ENCODE measurements at regions not wholly inside any gene's neighbourhood (a gene's known extent, or its start where the extent isn't known, plus 50 kb on each side); places are given as distances from the start of the nearest gene placed in this dataset.
"Not testable (repeated sequence)": the region's sequence is repeated elsewhere in the genome, so short reads cannot be mapped to it uniquely, and the experiment has no call there.

GRCh38 chr21:15614766-15615165 lies 115.0 kb upstream of the USP25 start:
- Histone ChIP-seq H3K36me3 (ENCODE audit: control insufficient read depth, insufficient read depth, low read length) (no peaks in the 10 kb centered on the region), H3K9me3 (ENCODE audit: control insufficient read depth, low read depth, low read length) (no peaks in the 10 kb centered on the region), H3K27ac (ENCODE audit: low read length) (no peak overlapping the region), H3K4me3 (ENCODE audit: low read length) (no peak overlapping the region), H3K27me3 (ENCODE audit: control insufficient read depth, insufficient read depth, low read length) (no peaks in the 10 kb centered on the region), H3K4me1 (ENCODE audit: control insufficient read depth, insufficient read depth, low read length) (no peaks in the 10 kb centered on the region)
- no CpG with 5 or more reads among the region's 1 CpG for WGBS (ENCODE audit: insufficient coverage, low lambda C conversion rate)
- no peak for DNase-seq

- Histone ChIP-seq H3K9me3 (ENCODE audit: control insufficient read depth, low read depth, low read length) (no peaks in the 10 kb centered on the region), H3K27ac (ENCODE audit: low read length) (no peak overlapping the region), H3K4me3 (ENCODE audit: low read length) (no peak overlapping the region), H3K36me3 (ENCODE audit: control insufficient read depth, insufficient read depth, low read length) (no peaks in the 10 kb centered on the region), H3K27me3 (ENCODE audit: control insufficient read depth, insufficient read depth, low read length) (no peaks in the 10 kb centered on the region), H3K4me1 (ENCODE audit: control insufficient read depth, insufficient read depth, low read length) (no peaks in the 10 kb centered on the region)
- WGBS (ENCODE audit: insufficient coverage, low lambda C conversion rate): 100% methylated on average over 1 of the region's 2 CpGs
- no peak for DNase-seq
Measured at GRCh38 chr21:15616864-15617574, 112.8 kb upstream of the USP25 start.

GRCh38 chr21:15617964-15618363 lies 111.8 kb upstream of the USP25 start:
- DNase-seq: no peak
- H3K4me1 ChIP-seq (ENCODE audit: control insufficient read depth, insufficient read depth, low read length): no peaks in the 10 kb centered on the region
- no CpG with 5 or more reads among the region's 3 CpGs for WGBS (ENCODE audit: insufficient coverage, low lambda C conversion rate)

GRCh38 chr21:15620892-15621291 lies 108.9 kb upstream of the USP25 start:
- WGBS (ENCODE audit: insufficient coverage, low lambda C conversion rate): no CpG with 5 or more reads among the region's 2 CpGs
- H3K36me3 ChIP-seq (ENCODE audit: control insufficient read depth, insufficient read depth, low read length): no peaks in the 10 kb centered on the region
- H3K27me3 ChIP-seq (ENCODE audit: control insufficient read depth, insufficient read depth, low read length): no peaks in the 10 kb centered on the region
- H3K9me3 ChIP-seq (ENCODE audit: control insufficient read depth, low read depth, low read length): no peaks in the 10 kb centered on the region
- no peak for DNase-seq
- H3K4me3 ChIP-seq (ENCODE audit: low read length): no peak overlapping the region
- H3K4me1 ChIP-seq (ENCODE audit: control insufficient read depth, insufficient read depth, low read length): no peaks in the 10 kb centered on the region
- H3K27ac ChIP-seq (ENCODE audit: low read length): no peak overlapping the region

More at GRCh38 chr21:15617964-15618363, 111.8 kb upstream of the USP25 start:
- Histone ChIP-seq H3K27me3 (ENCODE audit: control insufficient read depth, insufficient read depth, low read length) (no peaks in the 10 kb centered on the region), H3K9me3 (ENCODE audit: control insufficient read depth, low read depth, low read length) (no peaks in the 10 kb centered on the region), H3K36me3 (ENCODE audit: control insufficient read depth, insufficient read depth, low read length) (no peaks in the 10 kb centered on the region), H3K4me3 (ENCODE audit: low read length) (no peak overlapping the region), H3K27ac (ENCODE audit: low read length) (no peak overlapping the region)

GRCh38 chr21:15624646-15625045 lies 105.1 kb upstream of the USP25 start:
- Histone ChIP-seq H3K36me3 (ENCODE audit: control insufficient read depth, insufficient read depth, low read length) (no peaks in the 10 kb centered on the region), H3K27ac (ENCODE audit: low read length) (no peak overlapping the region), H3K4me3 (ENCODE audit: low read length) (no peak overlapping the region), H3K9me3 (ENCODE audit: control insufficient read depth, low read depth, low read length) (peaks cover 3% of the 10 kb centered on the region), H3K4me1 (ENCODE audit: control insufficient read depth, insufficient read depth, low read length) (no peaks in the 10 kb centered on the region), H3K27me3 (ENCODE audit: control insufficient read depth, insufficient read depth, low read length) (no peaks in the 10 kb centered on the region)
- no CpG with 5 or more reads among the region's 2 CpGs for WGBS (ENCODE audit: insufficient coverage, low lambda C conversion rate)
- no peak for DNase-seq

GRCh38 chr21:15625363-15625762 lies 104.4 kb upstream of the USP25 start:
- H3K36me3 ChIP-seq (ENCODE audit: control insufficient read depth, insufficient read depth, low read length): no peaks in the 10 kb centered on the region
- WGBS (ENCODE audit: insufficient coverage, low lambda C conversion rate): no CpG with 5 or more reads among the region's 3 CpGs
- H3K27ac ChIP-seq (ENCODE audit: low read length): no peak overlapping the region
- H3K27me3 ChIP-seq (ENCODE audit: control insufficient read depth, insufficient read depth, low read length): no peaks in the 10 kb centered on the region
- peaks cover 3% of the 10 kb centered on the region for H3K9me3 ChIP-seq (ENCODE audit: control insufficient read depth, low read depth, low read length)
- no peak for DNase-seq
- no peak overlapping the region for H3K4me3 ChIP-seq (ENCODE audit: low read length)
- no peaks in the 10 kb centered on the region for H3K4me1 ChIP-seq (ENCODE audit: control insufficient read depth, insufficient read depth, low read length)

- H3K27me3 ChIP-seq (ENCODE audit: control insufficient read depth, insufficient read depth, low read length): no peaks in the 10 kb centered on the region
- no peaks in the 10 kb centered on the region for H3K36me3 ChIP-seq (ENCODE audit: control insufficient read depth, insufficient read depth, low read length)
- H3K27ac ChIP-seq (ENCODE audit: low read length): no peak overlapping the region
- H3K4me1 ChIP-seq (ENCODE audit: control insufficient read depth, insufficient read depth, low read length): no peaks in the 10 kb centered on the region
- peaks cover 3% of the 10 kb centered on the region for H3K9me3 ChIP-seq (ENCODE audit: control insufficient read depth, low read depth, low read length)
- no peak for DNase-seq
- H3K4me3 ChIP-seq (ENCODE audit: low read length): no peak overlapping the region
Measured at GRCh38 chr21:15626031-15626430, 103.8 kb upstream of the USP25 start.

- Histone ChIP-seq H3K4me3 (ENCODE audit: low read length) (no peak overlapping the region), H3K9me3 (ENCODE audit: control insufficient read depth, low read depth, low read length) (peaks cover 3% of the 10 kb centered on the region), H3K27me3 (ENCODE audit: control insufficient read depth, insufficient read depth, low read length) (no peaks in the 10 kb centered on the region), H3K36me3 (ENCODE audit: control insufficient read depth, insufficient read depth, low read length) (no peaks in the 10 kb centered on the region), H3K27ac (ENCODE audit: low read length) (no peak overlapping the region), H3K4me1 (ENCODE audit: control insufficient read depth, insufficient read depth, low read length) (no peaks in the 10 kb centered on the region)
- DNase-seq: no peak
- WGBS (ENCODE audit: insufficient coverage, low lambda C conversion rate): no CpG with 5 or more reads among the region's 3 CpGs
Measured at GRCh38 chr21:15627011-15627410, 102.8 kb upstream of the USP25 start.

GRCh38 chr21:15627823-15628222 lies 102.0 kb upstream of the USP25 start:
- no CpG with 5 or more reads among the region's 7 CpGs for WGBS (ENCODE audit: insufficient coverage, low lambda C conversion rate)
- no peak overlapping the region for H3K4me3 ChIP-seq (ENCODE audit: low read length)
- H3K27ac ChIP-seq (ENCODE audit: low read length): no peak overlapping the region
- peaks cover 3% of the 10 kb centered on the region for H3K9me3 ChIP-seq (ENCODE audit: control insufficient read depth, low read depth, low read length)
- H3K4me1 ChIP-seq (ENCODE audit: control insufficient read depth, insufficient read depth, low read length): no peaks in the 10 kb centered on the region
- peak in 1 of 2 donors; percentile 22 for DNase-seq
- no peaks in the 10 kb centered on the region for H3K36me3 ChIP-seq (ENCODE audit: control insufficient read depth, insufficient read depth, low read length)
- no peaks in the 10 kb centered on the region for H3K27me3 ChIP-seq (ENCODE audit: control insufficient read depth, insufficient read depth, low read length)

- H3K4me1 ChIP-seq (ENCODE audit: control insufficient read depth, insufficient read depth, low read length): no peaks in the 10 kb centered on the region
- 0% methylated on average over 1 of the region's 2 CpGs for WGBS (ENCODE audit: insufficient coverage, low lambda C conversion rate)
- no peak overlapping the region for H3K4me3 ChIP-seq (ENCODE audit: low read length)
- DNase-seq: no peak
- H3K36me3 ChIP-seq (ENCODE audit: control insufficient read depth, insufficient read depth, low read length): no peaks in the 10 kb centered on the region
- H3K9me3 ChIP-seq (ENCODE audit: control insufficient read depth, low read depth, low read length): peaks cover 3% of the 10 kb centered on the region
- H3K27ac ChIP-seq (ENCODE audit: low read length): no peak overlapping the region
- no peaks in the 10 kb centered on the region for H3K27me3 ChIP-seq (ENCODE audit: control insufficient read depth, insufficient read depth, low read length)
Measured at GRCh38 chr21:15631342-15631741, 98.4 kb upstream of the USP25 start.

GRCh38 chr21:15634541-15634940 lies 95.2 kb upstream of the USP25 start:
- H3K4me3 ChIP-seq (ENCODE audit: low read length); H3K36me3 ChIP-seq (ENCODE audit: control insufficient read depth, insufficient read depth, low read length); H3K4me1 ChIP-seq (ENCODE audit: control insufficient read depth, insufficient read depth, low read length); H3K27me3 ChIP-seq (ENCODE audit: control insufficient read depth, insufficient read depth, low read length); H3K9me3 ChIP-seq (ENCODE audit: control insufficient read depth, low read depth, low read length); H3K27ac ChIP-seq (ENCODE audit: low read length); DNase-seq: not testable (repeated sequence)
- WGBS (ENCODE audit: insufficient coverage, low lambda C conversion rate): 0% methylated on average over 1 of the region's 5 CpGs
